Retina (tissue), 1 donor: ENCODE measurements at regions not wholly inside any gene's neighbourhood (a gene's known extent, or its start where the extent isn't known, plus 50 kb on each side); places are given as distances from the start of the nearest gene placed in this dataset.
"Not testable (repeated sequence)": the region's sequence is repeated elsewhere in the genome, so short reads cannot be mapped to it uniquely, and the experiment has no call there.

Experiments used
- DNase-seq: peaks from one replicate; pipeline ENCODE4 v3.0.0-alpha.2; 2016

DNA sequence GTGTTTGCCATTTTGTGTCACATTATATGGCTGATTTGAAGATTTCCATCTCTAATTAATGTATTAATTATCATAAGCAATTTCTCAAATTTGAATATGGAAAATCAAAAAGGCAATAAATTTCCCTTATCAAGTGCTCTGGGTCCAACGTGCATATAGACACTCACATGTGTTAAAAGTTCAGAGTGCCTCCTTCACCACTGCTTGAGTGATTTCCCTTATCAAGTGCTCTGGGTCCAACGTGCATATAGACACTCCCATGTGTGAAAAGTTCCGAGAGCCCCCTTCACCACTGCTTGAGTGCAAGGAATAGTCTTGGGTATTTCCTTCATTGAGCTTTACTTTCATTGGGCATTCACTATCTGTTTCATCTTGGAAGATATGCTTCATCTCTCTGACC, 421.0 kb upstream of the ZNF717 start:
- DNase-seq: no peak

DNA sequence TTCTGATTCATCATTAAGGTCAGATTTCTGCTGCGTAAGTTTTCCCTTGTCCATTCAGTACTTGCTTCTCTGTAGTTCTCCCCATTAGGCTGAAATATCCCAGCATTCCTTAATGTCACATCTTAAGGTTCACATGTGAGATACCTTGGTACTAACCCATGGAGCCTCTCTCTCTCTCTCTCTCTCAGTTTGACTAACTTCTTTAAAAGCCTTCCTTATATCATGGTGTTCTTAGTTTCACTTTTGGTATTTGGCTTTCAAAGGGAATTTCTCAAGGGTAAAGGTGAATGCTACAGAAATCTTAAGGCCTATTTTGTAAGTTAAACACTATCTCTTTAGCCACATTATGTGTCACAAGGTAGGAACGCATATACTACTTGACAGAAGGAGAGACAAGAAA, 427.3 kb upstream of the ZNF717 start:
- DNase-seq: no peak

DNA sequence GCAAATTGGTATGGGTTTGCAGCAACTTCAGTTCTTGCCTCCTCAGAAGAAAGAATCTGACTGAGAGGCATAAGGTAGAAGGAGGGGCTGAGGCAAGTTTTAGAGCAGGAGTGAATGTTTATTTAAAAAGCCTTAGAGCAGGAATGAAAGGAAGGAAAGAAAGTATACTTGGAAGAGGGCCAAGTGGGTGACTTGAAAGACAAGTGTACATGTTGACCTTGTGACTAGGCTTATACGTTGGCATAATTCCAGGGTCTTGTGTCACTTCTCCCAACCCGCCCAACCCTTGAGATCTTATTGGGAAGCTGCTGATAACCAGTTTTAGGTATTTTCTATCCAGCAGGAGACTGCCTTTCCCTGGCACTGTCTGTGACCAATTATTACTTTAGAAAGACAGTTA, 436.9 kb upstream of the ZNF717 start:
- DNase-seq: no peak

DNA sequence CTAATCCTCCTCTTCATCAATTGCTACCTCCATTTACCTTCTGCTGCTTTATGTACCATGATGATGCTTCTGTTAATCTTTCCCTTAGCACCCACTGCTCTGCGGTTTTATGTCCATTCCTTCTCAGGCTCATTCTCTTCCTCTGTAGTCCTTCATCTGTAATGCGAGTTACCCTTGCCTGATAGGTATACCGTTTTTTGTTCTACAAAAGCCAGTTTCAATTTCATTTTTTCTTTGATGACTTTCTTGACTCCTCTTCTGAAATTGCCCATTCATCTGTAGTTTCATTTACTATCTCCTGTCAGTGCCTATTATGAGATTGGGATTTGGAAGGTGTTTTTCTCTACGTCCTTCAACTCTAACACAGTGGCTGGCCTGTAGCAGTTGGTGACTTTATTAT, 445.9 kb upstream of the ZNF717 start:
- DNase-seq: no peak

DNA sequence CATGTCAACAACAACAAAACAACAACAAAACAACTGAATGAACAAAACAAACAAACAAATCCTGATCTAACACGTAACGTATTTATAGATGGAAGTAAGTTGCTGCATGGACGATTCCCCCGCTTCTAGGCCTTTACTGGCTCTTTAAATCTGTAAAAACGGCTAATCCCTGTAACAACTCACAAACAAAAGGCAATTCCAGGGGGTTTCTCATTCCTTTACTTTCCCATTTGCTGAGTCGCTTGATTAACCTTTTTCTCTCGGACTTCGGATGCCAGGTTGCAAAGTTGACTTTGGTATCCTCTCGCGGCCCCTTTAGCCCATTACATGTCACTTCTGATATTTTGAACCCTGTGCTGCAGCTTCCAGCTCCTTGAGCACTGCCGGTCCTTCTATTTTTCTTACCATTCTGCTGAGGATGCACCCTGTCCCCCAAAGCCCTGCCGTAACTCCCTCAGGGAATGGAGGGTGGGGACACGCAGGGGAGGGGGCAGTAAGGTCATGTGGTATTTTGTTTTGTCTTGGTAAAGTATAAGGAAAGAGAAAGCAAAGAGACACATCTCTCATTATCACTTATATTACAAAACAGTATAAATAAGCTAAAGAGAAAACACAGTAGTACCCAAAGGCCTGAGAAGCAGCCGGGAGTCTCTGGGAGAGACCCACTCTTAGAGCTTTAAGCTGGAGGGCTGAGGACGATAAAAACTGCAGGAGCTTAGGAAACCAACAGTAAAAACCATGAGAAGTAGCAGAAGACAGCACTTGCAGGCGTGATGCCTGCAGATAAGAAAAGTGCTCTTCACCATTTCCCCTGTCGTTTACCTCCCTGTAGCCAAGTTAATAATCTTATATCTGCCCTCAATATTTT, 457.8 kb upstream of the ZNF717 start:
- DNase-seq: peak; percentile 6

DNA sequence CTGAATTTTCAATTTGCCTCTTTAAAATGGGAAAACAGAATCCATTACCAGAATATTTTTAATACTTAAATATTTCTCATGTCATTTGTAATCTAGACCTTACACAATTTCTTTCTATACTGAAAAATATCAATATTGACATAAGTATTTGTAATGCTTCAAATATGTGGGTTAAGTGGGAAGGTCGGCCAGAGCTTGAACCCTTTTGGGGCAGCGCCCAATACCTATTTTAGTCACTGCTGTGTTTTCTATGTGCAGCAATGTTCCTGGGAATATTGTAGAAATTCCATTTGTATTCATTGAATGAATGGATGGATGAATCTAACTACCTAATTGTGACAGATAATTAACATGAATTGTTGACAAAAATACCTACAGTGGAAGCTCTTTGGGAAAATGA, 459.7 kb upstream of the ZNF717 start:
- DNase-seq: no peak

DNA sequence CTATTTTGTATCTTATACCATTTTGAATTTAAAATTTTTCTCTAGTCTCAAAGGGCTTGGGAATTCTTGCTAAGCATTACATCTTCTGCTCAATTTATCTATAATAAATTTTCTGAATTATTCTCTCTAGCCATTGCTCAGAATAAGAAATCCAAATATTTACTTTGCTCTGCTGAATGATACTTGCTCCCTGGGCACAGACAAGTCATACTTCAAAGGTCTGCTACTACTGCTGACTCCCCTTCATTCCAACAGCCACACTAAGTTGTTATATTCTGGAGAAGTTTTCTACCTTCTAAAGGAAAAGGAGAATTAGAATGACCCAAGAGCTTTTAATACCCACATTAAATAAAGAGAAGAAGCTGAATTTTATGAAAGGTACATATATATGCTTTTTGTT, 460.3 kb upstream of the ZNF717 start:
- no peak for DNase-seq

DNA sequence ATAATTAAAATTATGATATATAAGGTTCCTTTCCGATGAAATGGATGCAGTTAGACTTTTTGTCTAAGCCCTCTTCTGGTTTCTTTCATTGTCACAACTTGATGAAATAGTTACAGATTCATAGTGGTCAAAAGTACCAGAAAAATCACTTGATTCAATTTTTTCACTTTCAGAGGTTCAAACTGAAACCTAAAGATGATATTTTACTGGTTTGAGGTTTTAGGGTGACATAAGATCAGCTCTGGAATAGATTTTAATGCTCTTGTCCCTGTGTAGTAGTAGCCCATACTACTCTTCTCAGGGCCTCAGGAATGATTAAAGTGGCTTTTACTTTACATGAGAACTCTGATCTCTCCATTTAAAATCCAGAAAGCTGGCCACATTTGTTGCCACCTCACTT, 479.1 kb upstream of the ZNF717 start:
- DNase-seq: no peak

DNA sequence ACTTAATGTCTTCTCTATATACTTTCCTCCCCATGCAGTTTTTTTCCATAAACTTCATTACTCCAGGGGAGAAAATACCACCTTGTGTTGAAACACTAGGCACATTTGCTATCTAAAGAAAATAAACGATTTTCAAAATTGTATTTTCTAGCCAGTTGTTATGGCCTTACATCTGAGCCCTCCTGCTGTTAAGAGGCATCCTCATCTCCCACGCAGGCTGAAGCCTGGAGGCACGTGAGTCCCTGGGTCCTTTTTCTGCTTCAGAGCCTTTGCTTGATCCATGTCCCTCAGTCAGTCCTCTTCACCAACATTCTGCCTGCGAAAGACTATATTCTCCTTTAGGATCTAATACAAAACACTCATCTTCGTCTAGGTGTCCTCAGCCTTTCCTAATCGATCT, 479.6 kb upstream of the ZNF717 start:
- DNase-seq: no peak

DNA sequence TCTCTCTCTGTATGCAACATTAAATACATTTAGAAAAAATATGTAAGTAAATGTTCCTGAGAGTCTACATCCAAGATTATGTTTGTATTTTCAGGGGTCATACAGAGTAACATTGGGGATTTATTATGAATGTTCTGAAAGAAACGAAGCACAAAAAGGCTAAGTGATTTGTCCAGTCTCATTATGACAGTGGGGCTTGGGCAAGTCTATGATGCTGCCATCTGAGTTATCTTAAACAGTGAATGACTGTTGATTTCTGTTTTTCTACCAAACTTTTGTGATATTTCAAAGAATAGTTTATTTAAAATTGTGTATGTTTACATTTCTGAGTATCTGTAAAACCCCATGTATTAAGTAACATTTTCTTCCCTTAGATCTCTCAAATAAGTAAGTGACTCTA, 481.2 kb upstream of the ZNF717 start:
- no peak for DNase-seq

DNA sequence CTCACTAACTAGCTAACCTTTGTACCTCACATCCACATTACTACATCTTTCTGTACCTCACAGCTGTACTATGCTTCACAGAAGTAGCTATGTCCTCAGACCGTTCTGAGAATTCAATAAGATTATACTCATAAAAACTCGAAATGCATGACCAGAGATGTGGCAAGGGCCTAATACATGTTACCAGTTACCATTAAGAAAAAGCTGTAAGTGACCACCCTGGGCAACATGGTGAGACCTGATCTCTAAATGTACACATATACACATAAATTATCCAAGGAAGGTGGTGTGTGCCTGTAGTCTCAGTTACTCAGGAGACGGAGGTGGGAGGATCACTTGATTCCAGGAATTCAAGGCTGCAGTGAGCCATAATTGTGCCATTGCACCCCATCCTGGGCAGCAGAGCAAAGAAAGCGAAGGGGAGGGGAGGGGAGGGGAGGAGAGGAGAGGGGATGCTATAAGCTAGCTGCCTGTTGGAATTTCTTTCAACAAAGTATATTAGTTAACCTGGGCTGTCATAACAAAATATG, 482.6 kb upstream of the ZNF717 start:
- no peak for DNase-seq

DNA sequence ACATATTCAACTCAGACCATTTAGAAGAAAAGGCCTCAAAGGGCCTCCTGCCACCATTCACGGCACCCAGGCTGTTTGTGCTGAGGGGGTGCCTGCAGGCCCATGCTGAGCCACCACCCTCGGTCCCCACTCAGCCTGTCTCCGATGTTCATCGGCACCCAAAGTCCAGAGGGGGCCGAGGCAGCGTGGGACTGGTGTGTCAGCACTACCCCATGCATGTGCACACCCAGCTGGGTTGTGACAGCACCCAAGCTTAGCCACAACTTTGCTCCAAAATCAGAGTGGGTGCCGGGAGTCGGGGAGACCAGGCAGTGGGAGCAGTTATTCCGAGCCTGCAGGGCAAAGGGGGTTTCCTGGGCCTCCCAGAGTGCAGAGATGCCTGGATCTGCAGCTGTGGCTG, 508.5 kb upstream of the ZNF717 start:
- no peak for DNase-seq

DNA sequence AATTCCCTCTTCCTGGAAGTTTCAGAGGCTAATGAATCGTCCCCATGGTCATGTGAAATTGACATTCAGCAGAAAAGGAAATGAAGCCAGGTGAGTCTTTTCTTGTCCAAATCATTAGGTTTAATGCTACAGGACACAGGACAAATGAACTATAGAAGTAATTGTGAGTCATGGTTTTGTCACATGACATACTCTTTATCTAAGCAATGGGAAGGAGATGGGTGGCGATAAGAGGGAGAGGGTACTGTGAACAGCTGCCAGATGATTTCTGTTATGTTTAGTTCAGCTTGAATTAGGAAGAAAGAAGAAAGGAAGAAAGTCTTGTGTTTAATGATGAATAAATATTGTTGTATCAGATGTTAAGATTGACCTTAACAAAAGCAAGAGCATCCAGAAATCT, 515.4 kb upstream of the ZNF717 start:
- DNase-seq: no peak

DNA sequence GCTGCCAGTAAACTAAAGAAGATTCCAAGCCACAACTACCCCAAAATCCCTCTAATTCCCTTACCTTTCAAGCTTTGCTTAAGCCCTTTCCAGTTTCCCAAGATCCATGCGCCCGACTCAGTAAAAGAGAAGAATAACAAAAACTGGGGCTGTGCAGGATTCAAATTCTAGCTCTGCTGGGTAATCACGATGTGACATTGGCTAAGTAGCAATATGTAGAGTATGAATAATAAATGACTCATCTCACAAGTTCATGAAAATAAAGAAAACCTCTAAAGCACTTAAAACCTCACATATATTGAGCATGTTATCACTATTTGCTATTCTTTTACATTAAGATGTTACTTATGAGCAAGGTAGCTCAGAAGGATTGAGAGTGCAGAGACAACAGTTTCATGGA, 522.2 kb upstream of the ZNF717 start:
- DNase-seq: no peak

DNA sequence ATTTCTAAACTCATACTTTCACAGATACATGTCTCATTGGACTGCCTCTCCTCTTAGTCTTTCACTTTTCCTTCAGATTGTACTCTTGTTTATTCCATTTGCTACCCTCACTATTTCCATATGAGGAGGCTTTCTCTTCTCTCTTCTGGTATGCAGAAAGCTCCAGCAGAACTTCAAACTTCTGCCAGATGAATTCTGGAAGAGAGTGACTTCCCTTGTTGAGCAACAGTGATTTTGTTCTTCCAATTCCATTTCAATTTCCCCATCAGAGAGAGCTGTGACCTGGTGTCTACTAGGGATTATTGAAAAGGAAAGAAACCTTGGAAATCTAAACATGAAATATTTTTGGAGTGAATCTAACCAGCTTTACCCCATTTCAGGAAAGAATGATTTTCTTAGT, 523.2 kb upstream of the ZNF717 start:
- DNase-seq: no peak

DNA sequence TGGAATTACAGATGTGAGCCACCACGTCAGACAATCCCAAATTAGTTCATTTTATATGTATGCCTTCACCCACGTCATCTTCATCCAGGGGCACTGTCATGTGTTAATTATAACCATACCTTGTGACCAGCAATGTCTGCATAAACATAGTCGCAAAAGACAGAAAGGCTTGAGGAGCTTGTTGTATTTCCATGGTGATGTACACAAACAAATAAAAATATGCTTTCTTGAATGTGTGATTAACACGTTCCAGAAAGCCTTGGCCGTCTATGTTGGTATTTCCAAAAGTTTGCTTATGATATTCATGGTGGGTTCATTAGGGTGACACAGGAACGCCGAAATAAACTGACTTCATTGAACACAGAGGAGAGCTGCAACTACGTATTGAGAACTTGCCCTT, 524.7 kb upstream of the ZNF717 start:
- no peak for DNase-seq

DNA sequence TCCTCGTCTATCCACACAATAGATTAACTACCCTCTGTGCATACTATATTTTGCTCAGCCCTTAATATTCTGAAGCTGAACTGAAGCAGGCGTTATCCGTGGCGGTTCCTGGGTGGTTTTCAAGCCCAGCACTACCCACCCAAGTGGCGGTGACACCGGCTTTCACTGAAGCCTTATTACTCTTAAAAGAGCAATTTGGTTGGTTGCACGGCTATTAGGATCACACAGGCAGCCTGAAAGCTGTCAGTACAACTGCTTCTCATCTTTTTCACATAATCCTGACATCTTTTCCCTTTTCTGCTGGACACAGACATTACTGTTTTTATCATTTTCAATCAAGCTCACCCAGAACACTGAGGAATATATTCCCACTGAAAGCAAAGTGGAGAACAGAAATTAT, 525.3 kb upstream of the ZNF717 start:
- peak; percentile 46 for DNase-seq

DNA sequence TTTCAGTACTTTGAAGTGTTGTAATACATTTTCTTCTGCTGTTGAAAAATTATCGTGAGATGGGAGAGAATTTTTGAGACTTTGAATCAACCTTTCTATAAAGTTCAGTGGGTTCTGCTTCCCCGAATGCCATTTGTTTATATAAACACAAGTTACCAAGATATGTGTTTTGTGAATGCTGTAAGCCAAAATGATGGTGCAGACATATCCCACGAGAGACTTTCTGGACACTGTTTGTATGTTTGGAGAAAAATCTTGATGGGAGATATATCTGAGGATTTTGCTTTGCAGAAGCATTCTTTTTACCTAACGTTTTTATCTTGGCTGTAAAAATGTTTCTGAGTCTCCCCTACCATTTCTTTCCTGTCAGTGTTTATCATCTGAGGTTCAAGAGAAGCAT, 526.6 kb upstream of the ZNF717 start:
- no peak for DNase-seq

DNA sequence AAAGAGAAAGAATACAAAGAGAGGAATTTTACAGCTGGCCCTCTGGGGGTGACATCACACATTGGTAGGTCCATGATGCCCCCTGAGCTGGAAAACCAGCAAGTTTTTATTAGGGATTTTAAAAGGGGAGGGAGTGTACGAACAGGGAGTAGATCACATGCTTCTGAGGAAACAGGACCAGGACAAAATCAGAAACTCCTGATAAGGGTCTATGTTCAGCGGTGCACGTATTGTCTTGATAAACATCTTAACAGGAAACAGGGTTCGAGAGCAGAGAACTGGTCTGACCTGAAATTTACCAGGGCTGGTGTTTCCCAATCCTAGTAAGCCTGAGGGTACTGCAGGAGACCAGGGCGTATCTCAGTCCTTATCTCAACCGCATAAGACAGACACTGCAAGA, 530.6 kb upstream of the ZNF717 start:
- not testable (repeated sequence) for DNase-seq

DNA sequence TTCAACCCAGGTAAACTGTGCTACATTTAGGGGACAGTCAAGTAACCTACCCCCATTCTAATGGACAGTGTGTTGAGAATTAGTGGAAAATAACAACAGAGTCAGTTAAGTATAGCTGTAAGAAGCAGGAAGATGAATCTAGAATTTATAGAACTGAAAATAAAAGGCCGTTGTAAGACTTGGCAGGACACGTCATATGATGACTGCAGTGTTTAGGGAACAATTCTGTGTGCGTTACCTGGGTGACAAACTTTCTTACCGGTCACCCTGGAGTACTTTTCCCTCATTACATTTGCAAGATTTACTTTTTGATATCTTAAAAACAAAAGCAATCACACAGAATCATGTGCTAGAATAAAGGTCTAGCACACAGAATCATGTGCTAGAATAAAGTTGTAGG, 536.3 kb upstream of the ZNF717 start:
- DNase-seq: no peak

DNA sequence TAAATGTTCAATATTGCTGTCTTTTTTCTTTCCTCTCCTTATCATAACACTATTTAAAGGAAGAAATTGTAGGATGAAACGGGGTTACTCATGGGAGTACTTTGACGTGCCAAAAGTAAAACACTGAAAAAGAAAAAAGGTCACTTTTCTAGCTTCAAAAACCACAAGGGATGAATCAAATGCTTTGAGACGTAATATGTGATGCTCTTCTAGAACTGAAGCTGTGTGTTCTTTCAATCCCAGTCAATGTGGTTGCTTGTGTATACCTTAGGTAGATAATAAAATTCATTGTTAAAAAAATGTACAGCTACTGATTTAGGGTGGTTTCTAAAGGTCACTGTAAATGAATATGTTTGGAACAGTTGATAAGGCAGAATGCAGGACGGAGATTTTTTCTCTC, 538.8 kb upstream of the ZNF717 start:
- DNase-seq: no peak

DNA sequence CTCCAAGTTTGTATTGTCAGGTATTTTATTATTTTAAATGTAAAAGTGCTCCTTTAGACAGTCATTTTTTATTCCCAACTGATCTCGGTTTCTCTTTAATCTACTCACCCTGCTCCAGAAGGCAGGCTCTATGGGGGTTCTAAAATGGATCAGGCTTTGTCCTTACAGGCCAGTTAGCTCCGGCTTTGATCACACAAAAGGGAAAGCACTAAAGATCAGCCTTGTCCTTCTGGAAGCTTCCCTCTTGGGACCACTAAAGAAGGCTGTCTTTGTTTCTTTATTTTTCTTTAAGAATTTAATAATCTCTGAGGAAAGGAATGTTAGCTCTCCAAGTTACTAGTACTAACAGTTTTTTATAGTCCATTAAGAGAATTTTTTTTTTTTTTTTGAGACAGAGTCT, 560.5 kb upstream of the ZNF717 start:
- no peak for DNase-seq

DNA sequence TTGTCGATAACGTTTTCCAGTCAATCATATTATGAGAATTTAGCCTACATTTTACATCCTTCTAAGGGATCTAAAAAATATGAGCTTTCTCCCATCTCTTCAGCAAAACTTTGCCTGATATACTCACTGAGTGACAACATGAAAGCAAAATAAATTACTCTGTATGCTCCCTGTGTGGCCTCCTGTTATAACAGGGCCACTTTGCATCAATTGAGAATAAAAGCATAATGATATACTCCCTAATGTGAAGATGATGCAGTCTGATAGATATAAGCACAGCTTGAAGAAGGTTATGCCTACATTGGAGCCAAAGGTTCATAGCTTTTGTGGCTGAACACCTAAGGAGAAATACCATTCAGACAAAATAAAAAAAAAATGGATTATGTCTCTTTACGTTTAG, 561.3 kb upstream of the ZNF717 start:
- DNase-seq: no peak

DNA sequence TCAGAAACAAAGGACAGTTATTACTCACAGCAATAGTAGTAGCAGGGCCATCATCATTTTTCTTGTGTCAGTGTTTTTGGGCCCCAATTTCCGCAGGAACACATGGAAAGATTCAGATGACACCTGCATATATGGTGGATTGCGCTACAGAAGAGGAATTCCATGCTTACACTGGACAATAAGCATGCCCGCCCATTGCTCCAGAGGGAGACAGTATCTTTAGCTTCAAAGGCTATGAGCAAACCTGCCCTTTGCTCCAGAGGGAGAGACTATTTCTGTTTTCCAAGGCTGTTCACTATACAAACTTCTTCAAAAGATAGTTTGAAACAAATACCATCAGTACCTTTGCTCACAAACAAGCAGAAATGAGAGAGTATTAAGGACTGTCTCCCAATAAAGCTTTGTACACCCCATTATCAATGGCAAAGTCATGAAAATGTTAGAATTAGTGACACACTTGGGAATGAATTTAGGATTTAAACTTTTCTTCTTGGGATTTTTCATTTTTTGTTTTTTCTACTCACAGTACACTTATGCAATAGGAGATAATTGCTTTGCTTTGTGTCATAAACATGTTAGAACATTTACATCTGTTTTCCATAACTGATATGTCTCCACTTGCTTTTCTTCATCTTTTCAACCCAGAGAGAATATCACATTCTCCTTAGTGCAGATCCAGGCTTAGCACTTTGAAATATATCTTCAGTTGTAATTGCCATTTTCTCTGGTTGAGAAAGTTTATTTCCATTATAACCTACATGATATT, 564.5 kb upstream of the ZNF717 start:
- no peak for DNase-seq
